Astrocyte of the cerebellum (primary cell): ENCODE measurements at regions not wholly inside any gene's neighbourhood (a gene's known extent, or its start where the extent isn't known, plus 50 kb on each side); places are given as distances from the start of the nearest gene placed in this dataset.
"Not testable (repeated sequence)": the region's sequence is repeated elsewhere in the genome, so short reads cannot be mapped to it uniquely, and the experiment has no call there.

Experiments used
- DNase-seq: peaks from one replicate; pipeline ENCODE4 v3.0.0-alpha.2; 2011; ENCODE audit warnings: low read depth
- H3K4me3 ChIP-seq: 2 replicates; pipeline ENCODE4 v1.5.1; 2011; ENCODE audit warnings: mild to moderate bottlenecking, low read depth, low read length, moderate library complexity
- in situ Hi-C: cut with HindIII; loops from 2 replicates; pipeline ENCODE4 v1.10.0; 2017; ENCODE audit warnings: low sequenced_read_pairs
- TF ChIP-seq, protein P1 (sequence below): IDR thresholded peaks from 2 replicates; pipeline ENCODE4 v1.5.1; 2012; ENCODE audit warnings: low read length, low read depth, moderate library complexity, mild to moderate bottlenecking; ENCODE audit errors: missing control alignments

DNA sequence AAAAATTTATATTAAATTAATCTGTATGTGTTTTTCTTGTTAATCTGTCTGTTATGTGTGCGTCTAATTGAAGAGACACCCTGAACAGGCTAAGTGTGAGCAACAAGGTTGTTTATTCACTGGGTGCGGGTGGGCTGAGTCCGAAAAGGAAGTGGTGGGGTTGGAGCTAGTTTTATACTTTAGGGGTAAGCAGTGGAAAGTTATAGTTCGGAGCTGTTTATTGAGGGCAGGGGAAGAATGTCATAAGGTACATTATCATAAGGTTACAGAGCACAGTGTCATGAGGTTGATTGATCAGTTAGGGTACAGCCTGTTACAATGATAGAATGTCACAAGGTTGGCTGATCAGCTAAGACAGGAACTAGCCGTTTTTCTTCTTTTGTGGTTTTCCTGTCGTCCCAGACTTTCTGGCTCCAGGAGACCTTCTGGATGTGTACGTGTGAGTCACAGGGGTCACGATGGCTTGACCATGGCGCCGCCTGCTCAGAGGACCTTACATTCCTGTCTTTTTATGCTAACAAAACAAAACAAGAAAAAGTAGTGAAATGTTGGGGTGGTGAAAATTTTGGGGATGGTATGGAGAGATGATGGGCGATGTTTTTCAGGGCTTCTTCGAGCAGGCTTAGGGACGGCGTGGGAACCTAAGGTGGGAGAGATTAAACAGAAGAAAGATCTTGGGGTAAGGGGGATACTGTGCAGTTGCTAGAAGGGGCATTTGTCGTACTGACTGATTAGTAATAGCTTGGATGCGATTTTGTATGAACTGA lies 754.0 kb upstream of the ADGRB3 start:
- DNase-seq: no peak
- TF ChIP-seq, protein P1, sequence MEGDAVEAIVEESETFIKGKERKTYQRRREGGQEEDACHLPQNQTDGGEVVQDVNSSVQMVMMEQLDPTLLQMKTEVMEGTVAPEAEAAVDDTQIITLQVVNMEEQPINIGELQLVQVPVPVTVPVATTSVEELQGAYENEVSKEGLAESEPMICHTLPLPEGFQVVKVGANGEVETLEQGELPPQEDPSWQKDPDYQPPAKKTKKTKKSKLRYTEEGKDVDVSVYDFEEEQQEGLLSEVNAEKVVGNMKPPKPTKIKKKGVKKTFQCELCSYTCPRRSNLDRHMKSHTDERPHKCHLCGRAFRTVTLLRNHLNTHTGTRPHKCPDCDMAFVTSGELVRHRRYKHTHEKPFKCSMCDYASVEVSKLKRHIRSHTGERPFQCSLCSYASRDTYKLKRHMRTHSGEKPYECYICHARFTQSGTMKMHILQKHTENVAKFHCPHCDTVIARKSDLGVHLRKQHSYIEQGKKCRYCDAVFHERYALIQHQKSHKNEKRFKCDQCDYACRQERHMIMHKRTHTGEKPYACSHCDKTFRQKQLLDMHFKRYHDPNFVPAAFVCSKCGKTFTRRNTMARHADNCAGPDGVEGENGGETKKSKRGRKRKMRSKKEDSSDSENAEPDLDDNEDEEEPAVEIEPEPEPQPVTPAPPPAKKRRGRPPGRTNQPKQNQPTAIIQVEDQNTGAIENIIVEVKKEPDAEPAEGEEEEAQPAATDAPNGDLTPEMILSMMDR: no peak
- H3K4me3 ChIP-seq: no peak overlapping the region
- in situ Hi-C loops: no loop called here

- DNase-seq, in situ Hi-C loops, H3K4me3 ChIP-seq: not testable (repeated sequence)
These were observed 754.7 kb upstream of the ADGRB3 start for GRCh38 chr6:67880343-67880742.

GRCh38 chr6:67879928-67880327 lies 755.2 kb upstream of the ADGRB3 start:
- H3K4me3 ChIP-seq, in situ Hi-C loops, DNase-seq: not testable (repeated sequence)

DNA sequence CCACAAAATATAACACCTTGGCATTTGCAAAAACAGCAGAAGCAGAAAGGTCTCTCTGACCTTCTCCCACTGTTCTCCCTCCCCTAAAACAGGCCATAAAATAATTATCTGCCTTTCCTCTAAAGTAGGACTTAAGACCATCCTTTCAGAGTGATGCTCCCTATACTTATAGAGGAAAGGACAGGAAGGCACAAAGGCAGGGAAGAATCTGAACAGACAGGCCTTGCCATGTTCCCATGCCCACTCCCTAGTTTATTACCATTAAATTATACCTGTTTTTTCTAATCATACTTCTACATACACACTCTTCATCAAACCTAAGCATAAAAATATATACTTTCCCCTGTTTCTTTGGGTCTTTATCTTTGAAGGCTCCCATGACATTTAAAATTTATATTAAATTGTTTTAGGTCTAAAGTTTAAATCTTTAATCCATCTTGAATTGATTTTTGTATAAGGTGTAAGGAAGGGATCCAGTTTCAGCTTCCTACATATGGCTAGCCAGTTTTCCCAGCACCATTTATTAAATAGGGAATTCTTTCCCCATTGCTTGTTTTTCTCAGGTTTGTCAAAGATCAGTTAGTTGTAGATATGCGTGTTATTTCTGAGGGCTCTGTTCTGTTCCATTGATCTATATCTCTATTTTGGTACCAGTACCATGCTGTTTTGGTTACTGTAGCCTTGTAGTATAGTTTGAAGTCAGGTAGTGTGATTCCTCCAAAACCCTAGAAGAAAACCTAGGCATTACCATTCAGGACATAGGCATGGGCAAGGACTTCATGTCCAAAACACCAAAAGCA lies 755.8 kb upstream of the ADGRB3 start:
- in situ Hi-C loops: not testable (repeated sequence)

DNA sequence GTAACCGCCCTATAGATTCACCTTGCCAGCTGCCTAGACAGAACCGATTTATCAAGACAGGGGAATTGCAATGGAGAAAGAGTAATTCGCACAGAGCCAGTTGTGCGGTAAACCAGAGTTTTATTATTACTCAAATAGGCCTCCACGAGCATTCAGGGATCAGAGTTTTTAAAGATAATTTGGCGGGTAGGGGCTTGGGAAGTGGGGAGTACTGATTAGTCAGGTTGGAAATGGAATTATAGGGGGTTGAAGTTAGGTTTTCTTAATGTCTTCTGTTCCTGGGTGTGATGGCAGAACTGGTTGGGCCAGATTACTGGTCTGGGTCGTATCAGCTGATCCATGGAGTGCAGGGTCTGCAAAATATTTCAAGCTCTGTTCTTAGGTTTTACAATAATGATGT lies 756.9 kb upstream of the ADGRB3 start:
- H3K4me3 ChIP-seq, DNase-seq, in situ Hi-C loops: not testable (repeated sequence)

More for the DNA sequence above, 755.8 kb upstream of the ADGRB3 start:
- not testable (repeated sequence) for DNase-seq, H3K4me3 ChIP-seq

DNA sequence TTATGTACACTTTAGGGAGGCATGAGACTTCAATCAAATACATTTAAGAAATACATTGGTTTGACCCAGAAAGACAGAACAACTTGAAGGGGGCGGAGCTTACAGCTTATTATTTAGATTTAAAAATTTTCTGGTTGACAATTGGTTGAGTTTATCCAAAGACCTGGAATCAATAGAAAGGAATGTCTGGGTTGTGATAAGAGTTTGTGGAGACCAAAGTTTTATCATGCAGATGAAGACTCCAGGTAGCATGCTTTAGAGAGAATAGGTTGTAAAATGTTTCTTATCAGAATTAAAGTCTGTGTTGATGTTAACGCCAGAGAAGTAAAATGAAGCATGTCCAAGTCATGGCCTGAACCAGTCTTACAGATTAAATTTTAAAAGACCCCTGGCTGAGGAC lies 757.8 kb upstream of the ADGRB3 start:
- DNase-seq: no peak
- in situ Hi-C loops: no loop called here
- H3K4me3 ChIP-seq: no peak overlapping the region
- TF ChIP-seq, protein P1: no peak

GRCh38 chr6:67875877-67876383 lies 759.2 kb upstream of the ADGRB3 start:
- no peak for DNase-seq
- TF ChIP-seq, protein P1: no peak
- no peak overlapping the region for H3K4me3 ChIP-seq
- in situ Hi-C loops: no loop called here

DNA sequence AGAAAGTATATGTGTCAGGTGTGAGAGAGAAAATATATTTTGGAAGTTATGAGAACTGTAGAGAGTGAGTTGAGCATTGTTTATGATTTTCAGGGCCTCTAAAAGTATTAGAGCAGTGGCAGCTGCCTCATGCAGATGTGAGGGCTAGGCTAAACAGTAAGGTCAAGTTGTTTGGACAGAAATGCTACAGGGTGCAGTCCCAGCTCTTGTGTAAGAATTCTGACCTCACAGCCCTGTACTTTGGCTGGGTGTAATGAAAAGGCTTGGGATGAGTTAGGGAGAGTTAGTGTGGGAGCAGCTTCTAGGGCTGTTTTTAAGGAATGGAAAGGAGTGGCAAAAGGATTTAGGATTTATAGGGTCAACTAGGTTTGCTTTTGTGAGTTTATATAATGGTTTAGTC lies 764.8 kb upstream of the ADGRB3 start:
- TF ChIP-seq, protein P1: no peak
- no peak overlapping the region for H3K4me3 ChIP-seq
- DNase-seq: no peak
- in situ Hi-C loops: no loop called here
